ENCODE measurements at regions not wholly inside any gene's neighbourhood (a gene's known extent, or its start where the extent isn't known, plus 50 kb on each side); places are given as distances from the start of the nearest gene placed in this dataset.

- Histone ChIP-seq H2AFZ (ENCODE audit: low read length) (no peak overlapping the region), H3F3A (ENCODE audit: low read length, unreplicated experiment) (no peaks in the 10 kb centered on the region), H3K27ac (ENCODE audit: low read length) (no peak overlapping the region), H3K9me2 (replicated peaks; ENCODE audit: low read length) (no peaks in the 10 kb centered on the region), H3K36me3 (ENCODE audit: low read depth, low read length) (no peaks in the 10 kb centered on the region), H3K79me2 (ENCODE audit: low read length) (no peaks in the 10 kb centered on the region), H3K4me3 (ENCODE audit: low read length) (no peak overlapping the region), H3K4me2 (ENCODE audit: low read length) (no peak overlapping the region), H3K9ac (ENCODE audit: low read length) (no peak overlapping the region), H3K27me3 (ENCODE audit: low read length) (no peaks in the 10 kb centered on the region), H3K9me3 (ENCODE audit: low read length) (no peaks in the 10 kb centered on the region), H3K4me1 (ENCODE audit: insufficient read depth, low read length) (peaks cover 10% of the 10 kb centered on the region; the same call in 1 of the 2 replicates), H4K20me1 (ENCODE audit: low read length) (no peaks in the 10 kb centered on the region)
- ChIA-PET CTCF (no interaction called here), POLR2A (ENCODE audit: unreplicated experiment) (no interaction called here)
- TF ChIP-seq, protein P1, sequence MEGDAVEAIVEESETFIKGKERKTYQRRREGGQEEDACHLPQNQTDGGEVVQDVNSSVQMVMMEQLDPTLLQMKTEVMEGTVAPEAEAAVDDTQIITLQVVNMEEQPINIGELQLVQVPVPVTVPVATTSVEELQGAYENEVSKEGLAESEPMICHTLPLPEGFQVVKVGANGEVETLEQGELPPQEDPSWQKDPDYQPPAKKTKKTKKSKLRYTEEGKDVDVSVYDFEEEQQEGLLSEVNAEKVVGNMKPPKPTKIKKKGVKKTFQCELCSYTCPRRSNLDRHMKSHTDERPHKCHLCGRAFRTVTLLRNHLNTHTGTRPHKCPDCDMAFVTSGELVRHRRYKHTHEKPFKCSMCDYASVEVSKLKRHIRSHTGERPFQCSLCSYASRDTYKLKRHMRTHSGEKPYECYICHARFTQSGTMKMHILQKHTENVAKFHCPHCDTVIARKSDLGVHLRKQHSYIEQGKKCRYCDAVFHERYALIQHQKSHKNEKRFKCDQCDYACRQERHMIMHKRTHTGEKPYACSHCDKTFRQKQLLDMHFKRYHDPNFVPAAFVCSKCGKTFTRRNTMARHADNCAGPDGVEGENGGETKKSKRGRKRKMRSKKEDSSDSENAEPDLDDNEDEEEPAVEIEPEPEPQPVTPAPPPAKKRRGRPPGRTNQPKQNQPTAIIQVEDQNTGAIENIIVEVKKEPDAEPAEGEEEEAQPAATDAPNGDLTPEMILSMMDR (conservative IDR thresholded peaks at IDR 0.05; ENCODE audit: low read depth, low read length), result no peak
- no peak for TF ChIP-seq EZH2phosphoT487 (IDR thresholded peaks at IDR 0.05; ENCODE audit: borderline replicate concordance, low read length)
- no peak for TF ChIP-seq EZH2 (IDR thresholded peaks at IDR 0.05; ENCODE audit: low read length, unreplicated experiment)
- no TSS peak for BruUV-seq (replicated peaks)
- intact Hi-C loops (cut with micrococcal nuclease), result no loop called here
- ATAC-seq (no peak), DNase-seq (no peak)
Measured at GRCh38 chr1:214853340-214853739, 229.2 kb upstream of the KCNK2 start.

- Histone ChIP-seq H3K4me2 (ENCODE audit: low read length) (no peak overlapping the region), H3K79me2 (ENCODE audit: low read length) (no peaks in the 10 kb centered on the region), H3K9me3 (ENCODE audit: low read length) (no peaks in the 10 kb centered on the region), H3K27me3 (ENCODE audit: low read length) (no peaks in the 10 kb centered on the region), H3K9me2 (replicated peaks; ENCODE audit: low read length) (no peaks in the 10 kb centered on the region), H2AFZ (ENCODE audit: low read length) (no peak overlapping the region), H3K4me1 (ENCODE audit: insufficient read depth, low read length) (peaks cover 10% of the 10 kb centered on the region; the same call in 1 of the 2 replicates), H3K9ac (ENCODE audit: low read length) (no peak overlapping the region), H4K20me1 (ENCODE audit: low read length) (no peaks in the 10 kb centered on the region), H3K36me3 (ENCODE audit: low read depth, low read length) (no peaks in the 10 kb centered on the region), H3F3A (ENCODE audit: low read length, unreplicated experiment) (no peaks in the 10 kb centered on the region), H3K4me3 (ENCODE audit: low read length) (no peak overlapping the region), H3K27ac (ENCODE audit: low read length) (no peak overlapping the region)
- intact Hi-C loops (cut with micrococcal nuclease), result no loop called here
- TF ChIP-seq, protein P1 (conservative IDR thresholded peaks at IDR 0.05; ENCODE audit: low read depth, low read length), result no peak
- TF ChIP-seq EZH2 (IDR thresholded peaks at IDR 0.05; ENCODE audit: low read length, unreplicated experiment) (no peak), EZH2phosphoT487 (IDR thresholded peaks at IDR 0.05; ENCODE audit: borderline replicate concordance, low read length) (no peak)
- CTCF ChIA-PET, result no interaction called here
- POLR2A ChIA-PET (ENCODE audit: unreplicated experiment), result no interaction called here
- ATAC-seq (no peak), DNase-seq (no peak)
- BruUV-seq (replicated peaks), result no TSS peak
Measured at GRCh38 chr1:214854126-214854875, 228.2 kb upstream of the KCNK2 start.

DNA sequence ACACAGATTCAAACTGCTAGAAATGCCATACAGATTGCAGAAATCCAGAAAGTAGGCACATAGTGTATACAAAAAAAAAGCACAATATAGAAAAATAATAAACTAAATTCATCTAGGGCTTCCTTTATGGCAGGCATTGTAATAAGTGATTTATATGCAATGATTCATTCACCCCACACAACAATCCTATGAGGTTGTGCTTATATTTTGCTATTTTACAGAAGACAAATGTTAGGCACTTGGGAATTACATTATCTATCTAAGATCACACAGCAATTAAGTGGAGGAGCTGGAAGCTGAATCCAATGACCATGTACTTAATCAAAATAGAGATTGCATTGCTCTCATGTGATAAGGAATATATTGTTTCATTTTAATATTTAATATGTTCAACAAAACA lies 225.7 kb upstream of the KCNK2 start:
- TF ChIP-seq EZH2phosphoT487 (IDR thresholded peaks at IDR 0.05; ENCODE audit: borderline replicate concordance, low read length), result no peak
- TF ChIP-seq, protein P1 (conservative IDR thresholded peaks at IDR 0.05; ENCODE audit: low read depth, low read length), result no peak
- H3F3A ChIP-seq (ENCODE audit: low read length, unreplicated experiment), result no peaks in the 10 kb centered on the region
- no peak overlapping the region for H2AFZ ChIP-seq (ENCODE audit: low read length)
- ChIA-PET POLR2A (ENCODE audit: unreplicated experiment) (interaction anchor here (0.5 kb wide), 1 partner anchor 266 kb away, joined by 3 read pairs; no protein-coding TSS in a partner anchor), CTCF (no interaction called here)
- DNase-seq, result peak; percentile 40
- no peaks in the 10 kb centered on the region for H3K9me3 ChIP-seq (ENCODE audit: low read length)
- H3K4me1 ChIP-seq (ENCODE audit: insufficient read depth, low read length), result peaks cover 13% of the 10 kb centered on the region
- no TSS peak for BruUV-seq (replicated peaks)
- intact Hi-C loops (cut with micrococcal nuclease), result no loop called here
- no peak overlapping the region for H3K9ac ChIP-seq (ENCODE audit: low read length)
- H3K79me2 ChIP-seq (ENCODE audit: low read length), result no peaks in the 10 kb centered on the region
- H3K4me3 ChIP-seq (ENCODE audit: low read length), result no peak overlapping the region
- no peak overlapping the region for H3K27ac ChIP-seq (ENCODE audit: low read length)
- H3K4me2 ChIP-seq (ENCODE audit: low read length), result no peak overlapping the region
- peak; percentile 52 for ATAC-seq
- no peaks in the 10 kb centered on the region for H4K20me1 ChIP-seq (ENCODE audit: low read length)
- no peaks in the 10 kb centered on the region for H3K36me3 ChIP-seq (ENCODE audit: low read depth, low read length)
- no peaks in the 10 kb centered on the region for H3K9me2 ChIP-seq (replicated peaks; ENCODE audit: low read length)
- H3K27me3 ChIP-seq (ENCODE audit: low read length), result no peaks in the 10 kb centered on the region
